ENCODE measurements at regions not wholly inside any gene's neighbourhood (a gene's known extent, or its start where the extent isn't known, plus 50 kb on each side); places are given as distances from the start of the nearest gene placed in this dataset.

DNA sequence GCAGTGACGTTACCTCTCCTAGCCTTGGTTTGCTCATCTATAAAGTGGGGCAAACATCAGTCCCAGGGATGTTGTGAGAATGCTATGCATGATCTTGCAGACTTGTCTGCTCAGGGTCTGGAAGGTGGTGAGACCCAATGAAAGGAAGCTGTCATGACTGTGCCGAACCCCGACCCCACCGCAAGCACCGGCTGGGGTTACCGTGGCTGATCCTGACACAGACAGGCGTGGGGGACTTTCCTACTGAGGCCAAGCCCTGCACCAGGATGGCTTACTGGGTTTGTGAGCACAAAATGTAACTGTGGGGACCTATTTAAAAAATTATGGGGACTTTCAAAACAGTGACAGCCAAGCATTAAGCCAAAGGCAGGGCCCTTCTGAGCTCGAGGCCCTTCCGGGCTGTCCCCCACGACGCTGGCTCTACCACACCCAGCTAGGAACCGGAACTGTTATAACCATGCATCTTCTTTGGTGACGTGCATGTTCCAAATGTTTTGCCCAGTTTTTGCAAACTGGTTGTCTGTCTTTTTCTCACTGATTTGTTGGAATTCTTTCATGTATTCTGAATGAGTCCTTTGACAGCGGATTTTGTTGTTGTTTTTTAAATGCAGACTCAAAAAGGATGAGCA lies 76.6 kb upstream of the PMEPA1 start:
- no peak overlapping the region for H2AFZ ChIP-seq (ENCODE audit: low read length)
- H3K27ac ChIP-seq (ENCODE audit: insufficient read length, low read depth, low read length), result no peak overlapping the region
- no peak overlapping the region for H2BK20ac ChIP-seq (ENCODE audit: low read depth, low read length, poor library complexity, severe bottlenecking)
- no peaks in the 10 kb centered on the region for H3K79me2 ChIP-seq (ENCODE audit: insufficient read depth, low read length)
- H3K4me3 Mint-ChIP-seq, result no peak overlapping the region
- H3K4me1 ChIP-seq (ENCODE audit: insufficient read depth, low read length), result no peaks in the 10 kb centered on the region; the same call in 1 of the 2 replicates
- no peaks in the 10 kb centered on the region for H3K36me3 Mint-ChIP-seq (ENCODE audit: insufficient read depth in 1 of 3, low read depth in 3 of 3)
- H3T11ph ChIP-seq (ENCODE audit: low read length), result no peak overlapping the region
- H3K9me3 ChIP-seq (ENCODE audit: control insufficient read depth, low read depth, low read length), result no peaks in the 10 kb centered on the region
- H4K20me1 ChIP-seq (ENCODE audit: control insufficient read depth, insufficient read depth, insufficient read length), result no peaks in the 10 kb centered on the region
- H3K56ac ChIP-seq (ENCODE audit: insufficient read length, low read depth, low read length), result no peak overlapping the region
- H3K23ac ChIP-seq (ENCODE audit: insufficient read length, low read depth, low read length), result no peak overlapping the region
- peaks cover 0 to 2% of the 10 kb centered on the region in 2 experiments; a peak in 1 of 4 replicates for H3K4me1 Mint-ChIP-seq
- no peaks in the 10 kb centered on the region for H3K27me3 ChIP-seq (ENCODE audit: insufficient read depth, low read length)
- H3K23me2 ChIP-seq (ENCODE audit: insufficient read length, low read depth, low read length, poor library complexity, severe bottlenecking), result no peaks in the 10 kb centered on the region
- no peak overlapping the region for H3K18ac ChIP-seq (ENCODE audit: insufficient read length, low read depth, low read length)
- peaks cover 4% of the 10 kb centered on the region for H3K27me3 Mint-ChIP-seq (ENCODE audit: low read depth)
- no peak overlapping the region for H4K8ac ChIP-seq (replicated peaks; ENCODE audit: insufficient read length, low read depth, low read length)
- no peak overlapping the region for H3K9ac ChIP-seq (ENCODE audit: extremely low read depth, insufficient read length, low read length)
- no peak overlapping the region for H2AK5ac ChIP-seq (ENCODE audit: insufficient read length, low read length)
- no peak overlapping the region for H3K14ac ChIP-seq (ENCODE audit: insufficient read depth, low read length)
- no CpG with 5 or more reads among the region's 14 CpGs for WGBS (ENCODE audit: extremely low coverage, insufficient read length, low lambda C conversion rate)
- no peak overlapping the region for H4K91ac ChIP-seq (ENCODE audit: insufficient read length, low read depth, low read length)
- no peak overlapping the region for H2BK15ac ChIP-seq (ENCODE audit: low read depth, low read length)
- no peak overlapping the region for H2BK12ac ChIP-seq (ENCODE audit: insufficient read length, low read depth, low read length)
- H3K9me3 Mint-ChIP-seq, result peaks cover 0 to under 1% of the 10 kb centered on the region in 2 experiments; a peak in 2 of 5 replicates
- no peak overlapping the region for H3K4me2 ChIP-seq (ENCODE audit: insufficient read depth, insufficient read length, low read length)
- no peak overlapping the region for H2BK5ac ChIP-seq (ENCODE audit: insufficient read length, low read length)
- no peak overlapping the region for H2BK120ac ChIP-seq (ENCODE audit: low read depth, low read length, poor library complexity, severe bottlenecking)
- no peak overlapping the region for H3K4ac ChIP-seq (ENCODE audit: low read depth, low read length)
- H4K5ac ChIP-seq (ENCODE audit: insufficient read length, low read depth, low read length), result no peak overlapping the region
- TF ChIP-seq, protein P1, sequence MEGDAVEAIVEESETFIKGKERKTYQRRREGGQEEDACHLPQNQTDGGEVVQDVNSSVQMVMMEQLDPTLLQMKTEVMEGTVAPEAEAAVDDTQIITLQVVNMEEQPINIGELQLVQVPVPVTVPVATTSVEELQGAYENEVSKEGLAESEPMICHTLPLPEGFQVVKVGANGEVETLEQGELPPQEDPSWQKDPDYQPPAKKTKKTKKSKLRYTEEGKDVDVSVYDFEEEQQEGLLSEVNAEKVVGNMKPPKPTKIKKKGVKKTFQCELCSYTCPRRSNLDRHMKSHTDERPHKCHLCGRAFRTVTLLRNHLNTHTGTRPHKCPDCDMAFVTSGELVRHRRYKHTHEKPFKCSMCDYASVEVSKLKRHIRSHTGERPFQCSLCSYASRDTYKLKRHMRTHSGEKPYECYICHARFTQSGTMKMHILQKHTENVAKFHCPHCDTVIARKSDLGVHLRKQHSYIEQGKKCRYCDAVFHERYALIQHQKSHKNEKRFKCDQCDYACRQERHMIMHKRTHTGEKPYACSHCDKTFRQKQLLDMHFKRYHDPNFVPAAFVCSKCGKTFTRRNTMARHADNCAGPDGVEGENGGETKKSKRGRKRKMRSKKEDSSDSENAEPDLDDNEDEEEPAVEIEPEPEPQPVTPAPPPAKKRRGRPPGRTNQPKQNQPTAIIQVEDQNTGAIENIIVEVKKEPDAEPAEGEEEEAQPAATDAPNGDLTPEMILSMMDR (conservative IDR thresholded peaks at IDR 0.05), result no peak
- H3K79me1 ChIP-seq (ENCODE audit: insufficient read depth, low read depth, low read length, poor library complexity, severe bottlenecking), result no peaks in the 10 kb centered on the region
- no peak overlapping the region for H3K27ac Mint-ChIP-seq
- DNase-seq, result peak; percentile 16
